ENCODE measurements at regions not wholly inside any gene's neighbourhood (a gene's known extent, or its start where the extent isn't known, plus 50 kb on each side); places are given as distances from the start of the nearest gene placed in this dataset.
A peak's percentile ranks its signal among the peaks of the same experiment; 100 is the strongest.

DNA sequence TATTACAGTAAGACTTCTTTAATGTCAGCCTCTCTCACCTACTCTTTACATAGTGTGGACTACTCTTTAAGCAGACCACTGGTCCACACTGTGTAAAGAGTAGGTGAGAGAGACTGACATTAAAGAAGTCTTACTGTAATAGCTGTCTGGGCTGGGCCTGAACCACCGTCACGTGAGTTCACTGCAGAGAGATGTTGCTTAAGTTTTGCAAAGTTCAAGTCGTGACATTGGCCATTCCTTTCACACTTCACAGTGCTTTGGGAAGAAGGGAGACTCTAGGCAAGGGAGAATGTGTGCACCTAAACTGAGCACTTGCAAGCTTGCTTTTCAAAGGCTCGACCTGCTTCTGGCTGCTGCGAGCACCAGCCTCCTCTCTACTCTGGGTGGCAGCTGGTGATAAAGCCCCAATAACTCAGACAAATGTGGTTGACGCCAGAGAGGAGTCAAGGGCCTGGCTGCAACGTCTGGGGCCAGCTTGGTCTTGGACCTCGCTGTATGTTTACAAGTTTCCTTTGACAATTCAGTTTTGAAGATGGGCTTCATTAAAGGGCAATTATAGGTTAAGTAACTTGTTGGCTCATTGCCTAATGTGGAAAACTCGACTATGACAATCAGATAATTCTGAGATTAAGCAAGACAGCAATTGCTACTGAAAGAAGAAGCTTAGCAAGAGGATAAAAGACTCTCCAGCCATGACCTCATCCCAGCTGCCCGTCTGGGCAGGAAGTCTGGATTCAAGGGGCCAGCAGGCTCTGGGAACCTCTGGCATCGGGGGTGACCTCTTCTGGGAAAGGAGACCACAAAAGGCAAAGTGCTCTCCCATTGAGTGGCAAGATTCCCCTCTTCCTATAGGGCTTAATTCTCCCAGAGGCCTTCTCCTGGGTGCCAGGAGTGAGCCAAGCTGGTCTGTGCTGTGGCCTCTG, 242.1 kb upstream of the TLE3 start:
- DNase-seq (ENCODE audit: low read depth in 1 of 2, low spot score in 1 of 2), result no peak

GRCh38 chr15:70337277-70338186, 239.8 kb upstream of the TLE3 start:
- DNase-seq (ENCODE audit: low read depth in 1 of 2, low spot score in 1 of 2), result no peak
- in situ Hi-C loops (cut with HindIII; ENCODE audit: low pct_unique_long_range_greater_than_20kb, low sequenced_read_pairs), result no loop called here
- TF ChIP-seq JUND (IDR thresholded peaks at IDR 0.05; ENCODE audit: low read depth), result no peak

More for the DNA sequence above, 242.1 kb upstream of the TLE3 start:
- no peak for TF ChIP-seq JUND (IDR thresholded peaks at IDR 0.05; ENCODE audit: low read depth)
- in situ Hi-C loops (cut with HindIII; ENCODE audit: low pct_unique_long_range_greater_than_20kb, low sequenced_read_pairs), result no loop called here

DNA sequence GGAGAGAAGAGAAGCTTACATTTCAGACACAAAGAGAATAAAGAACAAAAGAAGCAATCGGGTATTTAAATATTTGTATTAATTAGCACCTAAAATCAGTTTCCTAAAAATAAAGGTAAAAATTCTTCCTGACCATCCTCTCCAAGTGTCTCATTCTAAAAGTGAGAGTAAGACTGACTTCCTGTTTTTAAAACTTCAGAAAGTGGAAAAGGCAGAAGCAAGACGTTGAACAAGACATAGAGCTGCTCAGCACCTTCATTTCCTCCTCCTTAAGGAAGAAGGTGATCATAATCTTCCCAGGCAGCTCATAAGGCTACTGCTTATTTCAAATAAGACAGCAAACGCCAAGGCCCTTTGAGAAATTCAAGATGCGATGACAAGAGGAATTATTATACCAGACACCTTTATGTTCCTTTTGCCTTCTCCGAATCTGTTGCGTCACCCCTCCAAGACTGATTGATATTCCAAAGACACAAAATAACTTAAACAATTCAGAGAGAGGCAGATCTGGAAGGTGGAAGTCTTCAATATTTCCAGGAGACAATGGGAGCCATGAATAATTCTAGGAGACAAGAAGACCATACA, 238.8 kb upstream of the TLE3 start:
- in situ Hi-C loops (cut with HindIII; ENCODE audit: low pct_unique_long_range_greater_than_20kb, low sequenced_read_pairs), result no loop called here
- no peak for TF ChIP-seq JUND (IDR thresholded peaks at IDR 0.05; ENCODE audit: low read depth)

DNA sequence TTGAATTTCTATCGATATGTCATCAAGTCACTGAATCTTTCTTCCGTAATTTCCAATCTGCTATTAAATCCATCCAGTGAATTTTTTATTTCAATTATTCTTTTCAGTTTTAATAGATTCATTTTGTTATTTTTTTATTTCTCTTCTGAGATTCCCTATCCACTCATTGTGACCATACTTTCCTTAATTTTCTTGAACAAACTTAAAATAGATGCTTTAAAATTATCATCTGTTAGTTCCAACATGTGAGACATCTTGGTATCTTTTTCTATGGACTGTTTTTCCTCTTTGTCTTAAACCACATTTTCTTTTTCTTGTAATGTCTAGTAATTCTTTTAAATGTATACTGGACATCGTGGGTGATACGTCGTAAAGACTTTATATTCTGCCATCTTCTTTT, 236.6 kb upstream of the TLE3 start:
- in situ Hi-C loops (cut with HindIII; ENCODE audit: low pct_unique_long_range_greater_than_20kb, low sequenced_read_pairs), result no loop called here
- DNase-seq (ENCODE audit: low read depth in 1 of 2, low spot score in 1 of 2), result no peak
- TF ChIP-seq JUND (IDR thresholded peaks at IDR 0.05; ENCODE audit: low read depth), result no peak

More for the DNA sequence above, 238.8 kb upstream of the TLE3 start:
- DNase-seq (ENCODE audit: low read depth in 1 of 2, low spot score in 1 of 2), result no peak

- no peak for TF ChIP-seq JUND (IDR thresholded peaks at IDR 0.05; ENCODE audit: low read depth)
- no peak for DNase-seq (ENCODE audit: low read depth in 1 of 2, low spot score in 1 of 2)
- in situ Hi-C loops (cut with HindIII; ENCODE audit: low pct_unique_long_range_greater_than_20kb, low sequenced_read_pairs), result no loop called here
These were observed 231.5 kb upstream of the TLE3 start for GRCh38 chr15:70329179-70329578.

- TF ChIP-seq JUND (IDR thresholded peaks at IDR 0.05; ENCODE audit: low read depth), result no peak
- in situ Hi-C loops (cut with HindIII; ENCODE audit: low pct_unique_long_range_greater_than_20kb, low sequenced_read_pairs), result no loop called here
- no peak for DNase-seq (ENCODE audit: low read depth in 1 of 2, low spot score in 1 of 2)
These were observed 231.0 kb upstream of the TLE3 start for GRCh38 chr15:70328679-70329115.

DNA sequence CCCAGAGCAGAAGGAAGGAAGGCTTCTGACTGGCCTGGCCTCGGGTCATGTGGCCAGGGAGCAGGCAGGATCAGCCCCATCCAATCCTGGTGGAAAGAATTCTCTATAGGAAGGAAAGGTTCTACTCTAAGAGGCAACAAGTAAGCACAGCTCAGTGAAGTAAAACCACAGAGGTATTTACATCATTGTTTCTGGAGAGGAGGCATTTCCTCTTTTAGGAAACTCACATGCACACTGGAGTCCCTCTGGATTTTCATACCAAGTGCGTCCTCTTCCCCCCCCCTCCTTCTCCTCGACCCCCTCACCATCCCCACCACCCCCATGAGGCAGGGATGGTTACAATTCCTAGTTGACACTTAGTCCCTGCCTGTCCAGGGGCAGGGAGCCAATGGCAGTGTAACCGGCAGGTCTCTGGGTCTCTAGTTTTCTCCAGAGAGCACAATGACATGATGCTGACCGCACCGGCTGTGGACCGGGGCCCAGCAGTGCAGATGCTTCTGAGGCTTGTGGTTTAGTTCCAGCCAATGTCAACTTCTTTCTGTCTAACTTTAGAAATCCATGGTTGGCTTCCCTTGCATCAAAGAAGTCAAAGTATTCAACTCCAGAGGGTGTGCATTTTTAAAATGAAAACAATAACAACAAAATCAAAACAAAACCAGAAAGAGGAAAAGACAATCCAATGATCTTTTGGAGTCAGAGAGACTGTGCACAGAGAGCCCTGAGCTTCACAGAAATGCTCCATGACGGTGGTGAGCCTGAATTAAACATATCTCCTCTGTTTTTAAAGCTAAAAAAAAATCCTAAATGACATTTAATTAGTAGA, 230.3 kb upstream of the TLE3 start:
- in situ Hi-C loops (cut with HindIII; ENCODE audit: low pct_unique_long_range_greater_than_20kb, low sequenced_read_pairs), result no loop called here
- peak in 1 of 2 experiments; percentile 78 for DNase-seq (ENCODE audit: low read depth in 1 of 2, low spot score in 1 of 2)
- no peak for TF ChIP-seq JUND (IDR thresholded peaks at IDR 0.05; ENCODE audit: low read depth)

GRCh38 chr15:70327328-70327855, 229.7 kb upstream of the TLE3 start:
- in situ Hi-C loops (cut with HindIII; ENCODE audit: low pct_unique_long_range_greater_than_20kb, low sequenced_read_pairs), result no loop called here
- no peak for DNase-seq (ENCODE audit: low read depth in 1 of 2, low spot score in 1 of 2)
- TF ChIP-seq JUND (IDR thresholded peaks at IDR 0.05; ENCODE audit: low read depth), result no peak

DNA sequence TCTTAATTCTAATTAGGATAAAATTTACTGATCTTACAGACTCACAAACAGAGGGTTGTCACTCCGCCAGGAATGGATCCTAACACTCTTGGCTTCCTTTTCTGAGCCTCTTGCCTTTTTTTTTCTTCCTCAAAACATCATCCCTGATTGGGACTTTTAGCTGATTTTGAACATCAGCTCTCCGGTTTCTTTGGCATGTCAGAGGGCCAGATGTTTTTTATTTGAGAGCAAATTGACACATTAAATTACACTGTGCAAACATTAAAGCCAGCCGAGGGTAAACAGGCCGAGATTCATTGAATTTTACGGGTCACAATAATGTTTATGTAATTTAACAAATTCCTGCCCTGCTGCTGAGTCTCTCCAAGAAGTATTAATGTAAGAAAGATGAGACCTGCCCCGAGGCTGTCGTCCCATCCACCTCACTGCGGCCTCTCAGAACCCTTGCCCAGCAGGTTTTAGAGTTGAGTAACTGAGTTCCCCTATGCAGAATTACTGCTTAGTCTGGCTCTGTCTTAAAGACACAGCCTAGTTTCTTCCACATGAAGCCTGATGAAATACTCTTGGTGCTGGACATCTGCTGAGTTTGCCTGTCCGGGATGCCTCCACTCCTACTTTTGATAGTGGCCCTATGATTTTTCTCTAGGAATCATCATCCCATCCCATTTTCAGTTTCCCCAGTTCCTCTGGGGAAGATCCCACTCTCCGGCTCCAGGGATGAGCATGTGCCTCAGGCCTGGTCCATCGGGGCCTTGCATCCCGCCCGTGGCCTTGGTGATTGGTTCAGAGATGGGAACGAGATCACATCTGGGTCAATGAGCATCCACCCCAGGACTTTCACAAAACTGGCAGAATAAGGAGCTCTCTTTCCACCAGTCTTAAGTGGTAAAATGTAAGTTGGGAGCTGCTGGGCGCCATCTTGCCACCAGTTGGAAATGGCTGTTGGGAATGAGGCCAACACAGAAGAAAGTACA, 226.6 kb upstream of the TLE3 start:
- peak; percentile 77 for TF ChIP-seq JUND (IDR thresholded peaks at IDR 0.05; ENCODE audit: low read depth)
- DNase-seq (ENCODE audit: low read depth in 1 of 2, low spot score in 1 of 2), result peak; percentile 63 to 99
- in situ Hi-C loops (cut with HindIII; ENCODE audit: low pct_unique_long_range_greater_than_20kb, low sequenced_read_pairs), result no loop called here

GRCh38 chr15:70323111-70323851, 225.6 kb upstream of the TLE3 start:
- in situ Hi-C loops (cut with HindIII; ENCODE audit: low pct_unique_long_range_greater_than_20kb, low sequenced_read_pairs), result no loop called here
- no peak for TF ChIP-seq JUND (IDR thresholded peaks at IDR 0.05; ENCODE audit: low read depth)
- DNase-seq (ENCODE audit: low read depth in 1 of 2, low spot score in 1 of 2), result peak in 1 of 2 experiments; percentile 89
